Skeletal muscle satellite cell (primary cell): ENCODE measurements at regions not wholly inside any gene's neighbourhood (a gene's known extent, or its start where the extent isn't known, plus 50 kb on each side); places are given as distances from the start of the nearest gene placed in this dataset.

Experiments
- H3K27me3 ChIP-seq: 2 replicates; pipeline ENCODE4 v1.7.0; 2013; ENCODE audit warnings: low read length; ENCODE audit not compliant: control insufficient read depth, insufficient read depth
- H3K36me3 ChIP-seq: 2 replicates; pipeline ENCODE4 v1.7.0; 2013; ENCODE audit warnings: mild to moderate bottlenecking, control low read depth, low read length; ENCODE audit not compliant: insufficient read depth
- H3K4me1 ChIP-seq: 2 replicates; pipeline ENCODE4 v1.7.0; 2013; ENCODE audit warnings: low read length; ENCODE audit not compliant: control insufficient read depth, insufficient read depth
- H3K4me2 ChIP-seq: 2 replicates; pipeline ENCODE4 v1.7.0; 2013; ENCODE audit warnings: mild to moderate bottlenecking, low read length
- H3K4me3 ChIP-seq: 2 replicates; pipeline ENCODE4 v1.7.0; 2013; ENCODE audit warnings: low read length
- H3K9ac ChIP-seq: 2 replicates; pipeline ENCODE4 v1.7.0; 2013; ENCODE audit warnings: mild to moderate bottlenecking, low read depth, low read length, moderate library complexity
- H3K9me3 ChIP-seq: replicated peaks from 2 replicates; pipeline ENCODE4 v1.7.0; 2013; ENCODE audit warnings: mild to moderate bottlenecking, control low read depth, low read length

- Histone ChIP-seq H3K4me3 (no peak overlapping the region), H3K4me2 (no peak overlapping the region), H3K9me3 (no peaks in the 10 kb centered on the region), H3K4me1 (peaks cover 26% of the 10 kb centered on the region), H3K27me3 (no peaks in the 10 kb centered on the region), H3K9ac (no peak overlapping the region), H3K36me3 (peaks cover 12% of the 10 kb centered on the region)
Measured at GRCh38 chr15:62770111-62770660, 272.4 kb upstream of the TPM1 start.

DNA sequence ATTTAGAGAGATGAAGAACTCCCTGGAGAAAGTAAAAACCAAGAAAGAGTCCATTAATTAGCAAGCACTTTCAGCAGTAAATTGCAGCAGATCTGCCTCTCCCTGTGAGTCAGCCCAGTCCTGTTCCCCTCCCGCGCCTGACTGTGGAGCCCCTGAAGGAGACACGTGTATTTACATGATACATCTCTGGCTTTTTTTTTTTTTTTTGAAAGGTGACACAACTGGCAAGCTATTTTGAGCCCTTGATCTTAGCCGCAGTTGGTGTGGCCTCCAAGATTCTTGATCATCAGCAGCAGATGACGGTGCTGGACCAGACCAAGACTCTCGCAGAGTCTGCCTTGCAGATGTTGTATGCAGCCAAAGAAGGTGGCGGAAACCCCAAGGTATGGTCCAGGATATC is 271.8 kb upstream of the TPM1 start:
- peaks cover 12% of the 10 kb centered on the region for H3K36me3 ChIP-seq
- H3K9ac ChIP-seq: no peak overlapping the region
- no peak overlapping the region for H3K4me3 ChIP-seq
- peaks cover 26% of the 10 kb centered on the region for H3K4me1 ChIP-seq
- peak overlapping the region; percentile 28 for H3K4me2 ChIP-seq
- H3K27me3 ChIP-seq: no peaks in the 10 kb centered on the region
- H3K9me3 ChIP-seq: no peaks in the 10 kb centered on the region

DNA sequence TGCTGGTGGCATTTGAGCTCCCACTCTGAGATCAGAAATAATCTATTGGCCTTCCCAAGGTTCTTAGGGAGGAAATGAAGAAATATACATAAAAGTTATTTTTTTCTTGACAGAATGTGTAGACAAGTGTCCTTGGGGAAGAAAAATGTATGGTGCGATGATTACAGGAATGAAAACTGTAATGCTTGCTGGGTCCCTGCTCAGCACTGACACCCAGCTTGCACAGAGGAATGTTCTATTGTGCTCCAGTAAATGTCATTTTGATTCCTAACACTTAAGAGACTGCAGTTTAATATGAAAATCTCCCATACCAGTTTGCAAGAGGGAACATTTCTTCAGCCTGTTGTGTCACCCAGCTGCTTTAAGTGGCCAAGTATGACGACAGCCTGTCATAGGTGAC is 271.3 kb upstream of the TPM1 start:
- H3K4me2 ChIP-seq: peak overlapping the region; percentile 28
- peaks cover 12% of the 10 kb centered on the region for H3K36me3 ChIP-seq
- peaks cover 26% of the 10 kb centered on the region for H3K4me1 ChIP-seq
- H3K9ac ChIP-seq: no peak overlapping the region
- H3K27me3 ChIP-seq: no peaks in the 10 kb centered on the region
- no peak overlapping the region for H3K4me3 ChIP-seq
- H3K9me3 ChIP-seq: no peaks in the 10 kb centered on the region

- no peak overlapping the region for H3K4me2 ChIP-seq
- H3K4me1 ChIP-seq: peaks cover 26% of the 10 kb centered on the region
- H3K27me3 ChIP-seq: no peaks in the 10 kb centered on the region
Measured at GRCh38 chr15:62773369-62774165, 269.0 kb upstream of the TPM1 start.

GRCh38 chr15:62775932-62776331 is 266.6 kb upstream of the TPM1 start:
- Histone ChIP-seq H3K9ac (no peak overlapping the region), H3K27me3 (no peaks in the 10 kb centered on the region), H3K4me2 (no peak overlapping the region), H3K4me3 (no peak overlapping the region), H3K4me1 (peaks cover 20% of the 10 kb centered on the region), H3K9me3 (no peaks in the 10 kb centered on the region), H3K36me3 (peaks cover 4% of the 10 kb centered on the region)

More at GRCh38 chr15:62773369-62774165, 269.0 kb upstream of the TPM1 start:
- Histone ChIP-seq H3K9ac (no peak overlapping the region), H3K4me3 (no peak overlapping the region), H3K9me3 (no peaks in the 10 kb centered on the region), H3K36me3 (peaks cover 4% of the 10 kb centered on the region)

DNA sequence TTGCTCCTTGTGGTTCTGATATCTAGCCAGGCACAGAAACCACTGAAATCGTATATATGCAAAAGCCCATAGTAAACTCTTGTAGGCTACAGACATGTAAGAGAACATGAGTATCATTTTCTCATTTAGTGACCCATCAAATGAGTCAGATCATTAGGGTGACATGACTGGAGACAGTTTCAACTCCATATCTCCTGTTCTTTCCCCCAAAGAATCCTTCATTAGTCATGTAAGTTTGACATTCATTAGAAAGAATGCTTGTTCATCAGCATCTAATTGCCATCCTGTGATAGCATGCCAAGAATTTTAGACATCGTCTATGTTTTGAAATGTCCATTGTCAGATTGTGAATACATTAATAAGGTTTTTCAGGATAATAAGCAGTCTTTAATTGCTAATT is 264.9 kb upstream of the TPM1 start:
- Histone ChIP-seq H3K27me3 (no peaks in the 10 kb centered on the region), H3K9me3 (no peaks in the 10 kb centered on the region), H3K4me1 (peaks cover 27% of the 10 kb centered on the region), H3K4me3 (no peak overlapping the region), H3K9ac (no peak overlapping the region), H3K36me3 (peaks cover 4% of the 10 kb centered on the region), H3K4me2 (no peak overlapping the region)

DNA sequence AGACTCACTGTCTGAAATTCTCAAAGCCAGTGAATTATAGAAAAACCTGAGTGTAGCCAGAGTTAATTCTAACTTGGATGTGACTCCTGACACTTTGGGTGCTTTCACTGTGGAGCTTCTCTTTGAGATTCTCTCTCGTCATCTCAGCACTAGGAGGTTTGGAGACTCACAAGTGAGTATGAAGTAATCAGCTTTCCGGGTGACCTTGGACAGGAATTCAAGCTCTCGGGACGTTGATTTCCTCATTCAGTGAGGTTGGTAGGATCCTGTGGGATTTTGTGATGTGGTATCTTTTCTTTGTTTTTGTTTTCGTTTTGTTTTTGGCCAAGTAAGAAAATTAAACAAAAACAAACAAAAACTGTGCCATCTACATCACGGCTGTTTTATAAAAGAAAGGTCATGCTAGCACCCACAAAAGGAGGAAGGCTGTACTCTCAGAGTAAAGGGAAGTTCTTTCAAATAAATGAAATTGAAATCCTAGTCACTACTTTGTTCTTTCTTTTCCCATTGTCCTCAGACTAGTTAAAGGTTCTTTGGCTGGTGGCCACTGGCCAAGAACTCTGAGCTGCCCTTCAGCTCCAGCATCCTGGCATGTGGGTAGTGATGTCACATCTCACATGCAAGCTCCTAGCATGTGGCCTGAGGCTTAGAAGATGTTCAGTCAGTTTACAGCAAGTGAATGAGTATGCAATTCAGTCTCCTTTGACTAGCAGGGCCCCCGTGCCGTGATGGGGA is 263.3 kb upstream of the TPM1 start:
- no peak overlapping the region for H3K4me3 ChIP-seq
- peaks cover 42% of the 10 kb centered on the region for H3K4me1 ChIP-seq
- H3K27me3 ChIP-seq: no peaks in the 10 kb centered on the region
- H3K36me3 ChIP-seq: peaks cover 8% of the 10 kb centered on the region
- H3K9me3 ChIP-seq: no peaks in the 10 kb centered on the region
- no peak overlapping the region for H3K4me2 ChIP-seq
- no peak overlapping the region for H3K9ac ChIP-seq

DNA sequence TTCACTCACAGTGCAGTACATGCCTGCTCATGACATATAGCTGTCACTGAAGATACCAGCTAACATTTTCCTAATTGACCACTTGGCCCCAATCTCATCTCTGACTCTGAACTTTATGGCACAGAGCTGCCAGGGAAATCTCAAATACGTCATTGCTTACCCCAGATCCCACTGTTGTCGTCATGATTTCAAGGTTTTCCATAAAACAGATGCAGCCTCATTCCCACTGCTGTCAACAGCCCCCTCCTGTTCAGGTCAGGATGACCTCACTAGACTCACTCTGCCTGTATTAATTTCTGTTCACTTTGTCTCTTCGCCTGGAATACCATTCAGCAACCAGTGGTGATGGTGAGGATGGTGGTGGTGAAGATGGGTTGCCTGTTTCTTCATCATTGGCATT is 262.6 kb upstream of the TPM1 start:
- Histone ChIP-seq H3K36me3 (peaks cover 8% of the 10 kb centered on the region), H3K27me3 (no peaks in the 10 kb centered on the region), H3K4me2 (no peak overlapping the region), H3K9me3 (no peaks in the 10 kb centered on the region), H3K4me3 (no peak overlapping the region), H3K9ac (no peak overlapping the region), H3K4me1 (peaks cover 42% of the 10 kb centered on the region)

DNA sequence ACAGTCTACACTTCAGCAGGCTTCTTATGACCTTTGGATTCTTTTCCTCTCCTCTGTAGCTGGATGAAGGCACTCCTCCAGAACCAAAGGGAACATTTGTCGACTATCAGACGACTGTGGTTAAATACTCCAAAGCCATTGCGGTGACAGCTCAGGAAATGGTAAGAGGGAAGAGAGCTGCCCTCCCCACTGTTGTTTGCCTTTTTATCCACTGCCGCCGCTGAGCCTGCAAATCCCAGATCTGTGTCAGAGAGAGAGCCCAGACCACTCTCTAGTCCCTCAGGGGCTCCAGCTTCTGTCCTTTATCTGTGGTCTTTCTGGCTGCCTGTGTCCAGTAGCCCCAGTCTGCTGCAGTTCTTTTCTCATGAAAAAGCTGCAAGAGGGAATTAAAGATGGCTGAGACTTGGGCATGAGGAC is 261.5 kb upstream of the TPM1 start:
- Histone ChIP-seq H3K9me3 (no peaks in the 10 kb centered on the region), H3K9ac (no peak overlapping the region)

DNA sequence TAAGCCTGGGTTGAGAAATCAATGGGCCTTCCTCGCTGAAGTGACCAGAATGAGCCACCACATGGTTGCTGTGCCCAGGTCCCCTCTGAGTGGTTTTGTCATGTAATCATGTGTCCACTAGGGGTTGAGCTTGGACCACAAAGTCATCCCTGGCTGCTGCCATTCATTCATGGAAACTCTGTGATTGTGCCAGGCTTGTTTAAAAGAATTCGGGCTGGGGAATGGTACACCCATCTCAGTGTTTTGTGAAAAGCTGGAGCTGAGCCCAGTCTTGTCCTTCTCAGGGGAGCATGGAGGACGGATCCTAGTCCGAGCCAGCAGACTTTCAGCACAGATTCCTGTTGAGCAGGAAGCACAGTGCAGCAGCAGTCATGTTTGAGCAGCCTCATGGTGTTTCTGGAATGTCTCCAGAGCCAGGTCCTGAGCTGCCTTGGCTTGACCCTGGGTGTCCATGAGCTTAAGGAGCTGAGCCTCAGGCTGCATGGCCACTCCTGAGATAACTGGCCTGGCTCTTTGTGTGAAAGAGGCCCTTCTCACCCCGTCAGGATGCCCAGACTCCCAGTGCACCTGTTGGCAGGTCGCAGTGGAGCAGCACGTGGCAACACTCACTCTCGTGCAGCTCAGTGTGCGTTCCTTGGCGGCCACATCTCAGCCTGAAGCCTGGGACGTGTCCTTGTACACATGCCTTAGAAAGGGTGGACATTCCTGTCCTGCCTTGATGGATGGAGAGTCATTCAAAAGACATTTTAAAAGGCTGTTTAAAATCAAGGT is 260.3 kb upstream of the TPM1 start:
- Histone ChIP-seq H3K36me3 (peaks cover 8% of the 10 kb centered on the region), H3K4me1 (peaks cover 42% of the 10 kb centered on the region), H3K9ac (peak overlapping the region; percentile 50), H3K27me3 (no peaks in the 10 kb centered on the region), H3K4me2 (peak overlapping the region; percentile 46), H3K4me3 (no peak overlapping the region), H3K9me3 (no peaks in the 10 kb centered on the region)

More for the DNA sequence above, 261.5 kb upstream of the TPM1 start:
- Histone ChIP-seq H3K27me3 (no peaks in the 10 kb centered on the region), H3K4me2 (no peak overlapping the region), H3K4me1 (peaks cover 42% of the 10 kb centered on the region), H3K36me3 (peaks cover 8% of the 10 kb centered on the region), H3K4me3 (no peak overlapping the region)

DNA sequence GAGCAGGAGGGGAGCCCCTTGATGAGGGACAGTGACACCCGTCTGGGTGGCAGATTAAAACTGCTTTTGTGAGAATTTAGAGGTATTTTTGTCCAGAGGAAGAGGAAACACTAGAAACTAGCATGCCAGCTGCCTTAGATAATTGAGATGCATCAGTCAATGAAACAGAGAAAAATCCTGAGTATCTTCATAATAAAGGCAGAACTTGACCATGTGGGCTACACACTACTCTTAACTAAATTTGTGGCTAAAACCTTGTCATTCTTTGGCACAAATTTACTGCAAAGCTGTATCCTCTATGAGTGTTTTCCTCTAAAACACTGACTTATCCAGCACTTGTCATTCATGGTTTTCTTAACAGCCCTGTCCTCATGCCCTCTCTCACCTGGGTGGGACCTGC is 259.7 kb upstream of the TPM1 start:
- Histone ChIP-seq H3K36me3 (peaks cover 8% of the 10 kb centered on the region), H3K27me3 (no peaks in the 10 kb centered on the region), H3K9ac (peak overlapping the region; percentile 50), H3K4me3 (no peak overlapping the region), H3K4me2 (peak overlapping the region; percentile 46), H3K9me3 (no peaks in the 10 kb centered on the region), H3K4me1 (peaks cover 42% of the 10 kb centered on the region)
